Fibroblast of skin of right biceps (primary cell): ENCODE measurements at regions not wholly inside any gene's neighbourhood (a gene's known extent, or its start where the extent isn't known, plus 50 kb on each side); places are given as distances from the start of the nearest gene placed in this dataset.
A peak's percentile ranks its signal among the peaks of the same experiment; 100 is the strongest.

ENCODE experiments used
- DNase-seq: peaks from one replicate; pipeline ENCODE4 v3.0.0-alpha.2; 2013

- DNase-seq: no peak
These were observed 73.7 kb upstream of the NPAS1 start for GRCh38 chr19:46945694-46946489.

GRCh38 chr19:46946611-46947238 is 72.9 kb upstream of the NPAS1 start:
- no peak for DNase-seq

GRCh38 chr19:46947866-46948265 is 71.8 kb upstream of the NPAS1 start:
- DNase-seq: no peak

- DNase-seq: no peak
These were observed 69.0 kb upstream of the NPAS1 start for GRCh38 chr19:46950526-46951170.

- DNase-seq: peak; percentile 78
These were observed 68.3 kb upstream of the NPAS1 start for GRCh38 chr19:46951171-46951986.

- no peak for DNase-seq
These were observed 66.8 kb upstream of the NPAS1 start for GRCh38 chr19:46952874-46953273.

- no peak for DNase-seq
These were observed 65.6 kb upstream of the NPAS1 start for GRCh38 chr19:46953955-46954501.

GRCh38 chr19:46954502-46954992 is 65.1 kb upstream of the NPAS1 start:
- no peak for DNase-seq

- peak; percentile 66 for DNase-seq
These were observed 64.4 kb upstream of the NPAS1 start for GRCh38 chr19:46954993-46955812.

GRCh38 chr19:46955813-46956371 is 63.7 kb upstream of the NPAS1 start:
- DNase-seq: no peak

- DNase-seq: peak; percentile 56
These were observed 61.1 kb upstream of the NPAS1 start for GRCh38 chr19:46958532-46958931.

GRCh38 chr19:46959894-46960556 is 59.6 kb upstream of the NPAS1 start:
- DNase-seq: peak; percentile 28

- DNase-seq: no peak
These were observed 57.5 kb upstream of the NPAS1 start for GRCh38 chr19:46962030-46962570.

GRCh38 chr19:46963093-46963734 is 56.4 kb upstream of the NPAS1 start:
- peak; percentile 97 for DNase-seq

- no peak for DNase-seq
These were observed 52.0 kb upstream of the NPAS1 start for GRCh38 chr19:46967578-46968032.
